GM19452 (cell line): ENCODE measurements at regions not wholly inside any gene's neighbourhood (a gene's known extent, or its start where the extent isn't known, plus 50 kb on each side); places are given as distances from the start of the nearest gene placed in this dataset.
"Not testable (repeated sequence)": the region's sequence is repeated elsewhere in the genome, so short reads cannot be mapped to it uniquely, and the experiment has no call there.

Experiments used
- ATAC-seq: cut with Tn5 transposase; IDR thresholded peaks from one replicate; pipeline ENCODE4 v1.9.1; 2021; ENCODE audit not compliant: unreplicated experiment

GRCh38 chr4:188282471-188283232, 143.4 kb downstream of the TRIML1 start:
- no peak for ATAC-seq

GRCh38 chr4:188287169-188287894, 148.1 kb downstream of the TRIML1 start:
- no peak for ATAC-seq

- no peak for ATAC-seq
Observed at GRCh38 chr4:188289531-188290125, 150.4 kb downstream of the TRIML1 start.

GRCh38 chr4:188295899-188296298, 156.7 kb downstream of the TRIML1 start:
- ATAC-seq = no peak

- ATAC-seq = no peak
Observed at GRCh38 chr4:188296331-188296730, 157.1 kb downstream of the TRIML1 start.

- no peak for ATAC-seq
Observed at GRCh38 chr4:188297873-188298272, 158.6 kb downstream of the TRIML1 start.

GRCh38 chr4:188299161-188299560, 159.9 kb downstream of the TRIML1 start:
- ATAC-seq = no peak

GRCh38 chr4:188300385-188300784, 161.1 kb downstream of the TRIML1 start:
- ATAC-seq = no peak

GRCh38 chr4:188305690-188306089, 166.4 kb downstream of the TRIML1 start:
- no peak for ATAC-seq

- no peak for ATAC-seq
Observed at GRCh38 chr4:188307591-188307990, 168.3 kb downstream of the TRIML1 start.

GRCh38 chr4:188308142-188308541, 168.9 kb downstream of the TRIML1 start:
- no peak for ATAC-seq

- ATAC-seq = no peak
Observed at GRCh38 chr4:188316391-188316790, 177.2 kb downstream of the TRIML1 start.

GRCh38 chr4:188328966-188329365, 189.7 kb downstream of the TRIML1 start:
- ATAC-seq = no peak

GRCh38 chr4:188329521-188329920, 190.3 kb downstream of the TRIML1 start:
- no peak for ATAC-seq

GRCh38 chr4:188332265-188332664, 193.0 kb downstream of the TRIML1 start:
- no peak for ATAC-seq

- no peak for ATAC-seq
Observed at GRCh38 chr4:188336891-188337290, 197.7 kb downstream of the TRIML1 start.

- ATAC-seq = no peak
Observed at GRCh38 chr4:188341428-188341827, 202.2 kb downstream of the TRIML1 start.

GRCh38 chr4:188346171-188346809, 207.0 kb downstream of the TRIML1 start:
- ATAC-seq = no peak

- no peak for ATAC-seq
Observed at GRCh38 chr4:188347339-188347738, 208.1 kb downstream of the TRIML1 start.

GRCh38 chr4:188349569-188349968, 210.3 kb downstream of the TRIML1 start:
- ATAC-seq = not testable (repeated sequence)

GRCh38 chr4:188363196-188363595, 224.0 kb downstream of the TRIML1 start:
- no peak for ATAC-seq

- no peak for ATAC-seq
Observed at GRCh38 chr4:188370777-188371176, 231.5 kb downstream of the TRIML1 start.
